ENCODE measurements at regions not wholly inside any gene's neighbourhood (a gene's known extent, or its start where the extent isn't known, plus 50 kb on each side); places are given as distances from the start of the nearest gene placed in this dataset.

- DNase-seq = no peak
Observed at GRCh38 chr10:44627591-44628354, 242.9 kb upstream of the CXCL12 start.

GRCh38 chr10:44628921-44629320 lies 244.0 kb upstream of the CXCL12 start:
- DNase-seq = no peak

GRCh38 chr10:44635176-44635575 lies 250.3 kb upstream of the CXCL12 start:
- DNase-seq = no peak

- no peak for DNase-seq
Observed at GRCh38 chr10:44636625-44637024, 251.7 kb upstream of the CXCL12 start.

GRCh38 chr10:44640429-44640828 lies 255.5 kb upstream of the CXCL12 start:
- no peak for DNase-seq

- no peak for DNase-seq
Observed at GRCh38 chr10:44647473-44647872, 262.6 kb upstream of the CXCL12 start.

- no peak for DNase-seq
Observed at GRCh38 chr10:44647877-44648542, 263.1 kb upstream of the CXCL12 start.

- no peak for DNase-seq
Observed at GRCh38 chr10:44650691-44651661, 260.2 kb upstream of the TMEM72 start.

GRCh38 chr10:44651834-44652233 lies 259.3 kb upstream of the TMEM72 start:
- DNase-seq = no peak

GRCh38 chr10:44659320-44659719 lies 251.8 kb upstream of the TMEM72 start:
- DNase-seq = no peak

- DNase-seq = no peak
Observed at GRCh38 chr10:44660271-44660670, 250.9 kb upstream of the TMEM72 start.

GRCh38 chr10:44662051-44662450 lies 249.1 kb upstream of the TMEM72 start:
- DNase-seq = no peak

- peak; percentile 79 for DNase-seq
Observed at GRCh38 chr10:44668336-44668735, 242.8 kb upstream of the TMEM72 start.

- DNase-seq = no peak
Observed at GRCh38 chr10:44671319-44671718, 239.8 kb upstream of the TMEM72 start.

GRCh38 chr10:44673245-44673983 lies 237.7 kb upstream of the TMEM72 start:
- no peak for DNase-seq

- DNase-seq = no peak
Observed at GRCh38 chr10:44674536-44675386, 236.4 kb upstream of the TMEM72 start.

- no peak for DNase-seq
Observed at GRCh38 chr10:44675387-44675874, 235.7 kb upstream of the TMEM72 start.

- no peak for DNase-seq
Observed at GRCh38 chr10:44680764-44681163, 230.4 kb upstream of the TMEM72 start.

GRCh38 chr10:44682507-44682906 lies 228.6 kb upstream of the TMEM72 start:
- DNase-seq = no peak

GRCh38 chr10:44684661-44685060 lies 226.5 kb upstream of the TMEM72 start:
- DNase-seq = no peak

- no peak for DNase-seq
Observed at GRCh38 chr10:44685220-44685619, 225.9 kb upstream of the TMEM72 start.
